ENCODE measurements at regions not wholly inside any gene's neighbourhood (a gene's known extent, or its start where the extent isn't known, plus 50 kb on each side); places are given as distances from the start of the nearest gene placed in this dataset.

- Histone ChIP-seq H3K4me3 (no peak overlapping the region), H3K27ac (no peak overlapping the region), H3K36me3 (no peaks in the 10 kb centered on the region), H3K4me1 (no peaks in the 10 kb centered on the region), H3K27me3 (no peaks in the 10 kb centered on the region), H3K9me3 (no peaks in the 10 kb centered on the region)
- TF ChIP-seq CTCF (IDR thresholded peaks at IDR 0.05) = no peak
- ATAC-seq (no peak), DNase-seq (no peak)
- intact Hi-C loops (cut with DNase I) = no loop called here
Observed at GRCh38 chr14:22184830-22185168, 404.2 kb downstream of the DAD1 start.

- H3K4me3 ChIP-seq = no peak overlapping the region
- no peak for ATAC-seq
- no peaks in the 10 kb centered on the region for H3K9me3 ChIP-seq
- H3K27me3 ChIP-seq = no peaks in the 10 kb centered on the region
- H3K4me1 ChIP-seq = no peaks in the 10 kb centered on the region
- intact Hi-C loops (cut with DNase I) = no loop called here
- no peak for DNase-seq
- no peak for TF ChIP-seq CTCF (IDR thresholded peaks at IDR 0.05)
- no peak overlapping the region for H3K27ac ChIP-seq
- H3K36me3 ChIP-seq = no peaks in the 10 kb centered on the region
Observed at GRCh38 chr14:22184157-22184829, 404.7 kb downstream of the DAD1 start.

GRCh38 chr14:22180045-22180444 is 409.0 kb downstream of the DAD1 start:
- ATAC-seq (no peak), DNase-seq (no peak)
- H3K27me3 ChIP-seq = peaks cover 0 to 4% of the 10 kb centered on the region in 2 donors
- H3K4me1 ChIP-seq = no peaks in the 10 kb centered on the region
- no peak overlapping the region for H3K4me3 ChIP-seq
- no peaks in the 10 kb centered on the region for H3K9me3 ChIP-seq
- intact Hi-C loops (cut with DNase I) = no loop called here
- TF ChIP-seq CTCF (IDR thresholded peaks at IDR 0.05) = no peak
- H3K36me3 ChIP-seq = no peaks in the 10 kb centered on the region
- no peak overlapping the region for H3K27ac ChIP-seq

- intact Hi-C loops (cut with DNase I) = no loop called here
- H3K4me3 ChIP-seq = no peak overlapping the region
- TF ChIP-seq CTCF (IDR thresholded peaks at IDR 0.05) = no peak
- H3K9me3 ChIP-seq = no peaks in the 10 kb centered on the region
- H3K36me3 ChIP-seq = no peaks in the 10 kb centered on the region
- no peak overlapping the region for H3K27ac ChIP-seq
- ATAC-seq (no peak), DNase-seq (no peak)
- H3K4me1 ChIP-seq = no peaks in the 10 kb centered on the region
- peaks cover 0 to 4% of the 10 kb centered on the region in 2 donors for H3K27me3 ChIP-seq
Observed at GRCh38 chr14:22179190-22179589, 409.8 kb downstream of the DAD1 start.

GRCh38 chr14:22178333-22178839 is 410.6 kb downstream of the DAD1 start:
- Histone ChIP-seq H3K4me3 (no peak overlapping the region), H3K9me3 (no peaks in the 10 kb centered on the region), H3K36me3 (no peaks in the 10 kb centered on the region), H3K4me1 (no peaks in the 10 kb centered on the region), H3K27me3 (peaks cover 0 to 4% of the 10 kb centered on the region in 2 donors), H3K27ac (no peak overlapping the region)
- ATAC-seq (no peak), DNase-seq (no peak)
- intact Hi-C loops (cut with DNase I) = no loop called here
- no peak for TF ChIP-seq CTCF (IDR thresholded peaks at IDR 0.05)

All from left lung (tissue), 4 donors.